Parathyroid adenoma (tissue), 2 donors: ENCODE measurements at regions not wholly inside any gene's neighbourhood (a gene's known extent, or its start where the extent isn't known, plus 50 kb on each side); places are given as distances from the start of the nearest gene placed in this dataset.

Source experiments
- H2AFZ ChIP-seq: fragments of 300-600 bp; sonication (generic); one replicate; pipeline ENCODE4 v1.7.0; 2017; ENCODE audit warnings: antibody characterized with exemption, mild to moderate bottlenecking
- H3K27ac ChIP-seq: fragments of 300-600 bp; sonication (generic); one replicate; pipeline ENCODE4 v1.7.0; 2017
- H3K27me3 ChIP-seq: fragments of 300-600 bp; sonication (generic); one replicate; pipeline ENCODE4 v1.7.0; 2017; ENCODE audit warnings: low read length; ENCODE audit not compliant: control insufficient read depth, insufficient read depth
- H3K36me3 ChIP-seq: fragments of 300-600 bp; sonication (generic); one replicate; pipeline ENCODE4 v1.7.0; 2017; ENCODE audit warnings: low read length; ENCODE audit not compliant: control insufficient read depth, insufficient read depth
- H3K4me1 ChIP-seq: fragments of 300-600 bp; sonication (generic); one replicate; pipeline ENCODE4 v1.7.0; 2017; ENCODE audit warnings: control low read depth
- H3K4me2 ChIP-seq: fragments of 300-600 bp; sonication (generic); one replicate; pipeline ENCODE4 v1.7.0; 2017; ENCODE audit warnings: low read length
- H3K4me3 ChIP-seq: fragments of 300-600 bp; sonication (generic); one replicate; pipeline ENCODE4 v1.7.0; 2017; ENCODE audit warnings: low read depth, low read length
- H3K79me2 ChIP-seq: fragments of 300-600 bp; sonication (generic); one replicate; pipeline ENCODE4 v1.7.0; 2017; ENCODE audit warnings: control low read depth
- H3K9ac ChIP-seq: fragments of 300-600 bp; sonication (generic); one replicate; pipeline ENCODE4 v1.7.0; 2017; ENCODE audit warnings: mild to moderate bottlenecking
- H3K9me3 ChIP-seq: fragments of 300-600 bp; sonication (generic); one replicate; pipeline ENCODE4 v1.7.0; 2017; ENCODE audit warnings: low read length; ENCODE audit not compliant: control insufficient read depth
- CTCF ChIP-seq: fragments of 300-600 bp; sonication (generic); IDR thresholded peaks from one replicate; pipeline ENCODE4 v1.7.0; 2017; ENCODE audit warnings: antibody characterized with exemption, mild to moderate bottlenecking
- donor health status: primary hyperparathyroidism.

GRCh38 chr4:126935801-126936200, 697.0 kb upstream of the INTU start:
- H3K27ac ChIP-seq, result no peak overlapping the region
- no peaks in the 10 kb centered on the region for H3K4me1 ChIP-seq
- no peaks in the 10 kb centered on the region for H3K36me3 ChIP-seq
- no peak for TF ChIP-seq CTCF
- H3K79me2 ChIP-seq, result no peaks in the 10 kb centered on the region
- no peaks in the 10 kb centered on the region for H3K27me3 ChIP-seq
- H3K9ac ChIP-seq, result no peak overlapping the region
- no peaks in the 10 kb centered on the region for H3K9me3 ChIP-seq
- H3K4me3 ChIP-seq, result no peak overlapping the region
- no peak overlapping the region for H3K4me2 ChIP-seq
- no peak overlapping the region for H2AFZ ChIP-seq

GRCh38 chr4:126937342-126937741, 695.4 kb upstream of the INTU start:
- Histone ChIP-seq H3K4me1 (no peaks in the 10 kb centered on the region), H3K79me2 (no peaks in the 10 kb centered on the region), H3K36me3 (no peaks in the 10 kb centered on the region), H3K9ac (no peak overlapping the region), H3K27me3 (no peaks in the 10 kb centered on the region), H3K4me2 (no peak overlapping the region), H3K9me3 (no peaks in the 10 kb centered on the region), H2AFZ (no peak overlapping the region), H3K27ac (no peak overlapping the region), H3K4me3 (no peak overlapping the region)
- TF ChIP-seq CTCF, result no peak

DNA sequence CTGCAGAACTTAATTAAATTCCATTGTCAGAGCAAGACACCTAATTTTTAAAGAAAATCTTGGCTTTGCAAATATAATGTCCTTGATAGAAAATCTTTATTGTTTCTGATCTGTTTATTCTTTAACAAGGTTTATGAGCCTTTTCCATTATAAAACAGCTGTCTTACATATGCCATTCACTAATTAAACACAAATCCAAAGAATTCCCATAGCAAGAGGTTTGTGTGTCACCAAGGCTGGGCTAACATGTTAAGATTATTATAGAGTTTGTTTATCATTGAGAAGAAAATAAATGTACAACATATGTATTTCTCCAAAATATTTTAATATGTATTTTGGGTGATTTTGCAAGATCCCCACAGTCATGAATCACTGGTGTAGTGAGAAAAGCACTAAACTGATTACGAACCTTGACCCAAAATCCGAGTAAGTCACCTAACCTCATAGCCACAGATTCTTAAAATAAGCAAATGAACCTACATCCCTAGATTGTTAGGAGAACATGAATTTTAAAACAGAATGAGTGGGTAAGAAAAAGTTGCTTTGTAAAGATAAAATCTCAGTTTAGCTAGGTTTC, 694.8 kb upstream of the INTU start:
- Histone ChIP-seq H3K36me3 (no peaks in the 10 kb centered on the region), H3K4me1 (no peaks in the 10 kb centered on the region), H2AFZ (no peak overlapping the region), H3K27ac (no peak overlapping the region), H3K79me2 (no peaks in the 10 kb centered on the region), H3K27me3 (no peaks in the 10 kb centered on the region), H3K9me3 (no peaks in the 10 kb centered on the region), H3K4me2 (no peak overlapping the region), H3K9ac (no peak overlapping the region), H3K4me3 (no peak overlapping the region)
- TF ChIP-seq CTCF, result no peak

DNA sequence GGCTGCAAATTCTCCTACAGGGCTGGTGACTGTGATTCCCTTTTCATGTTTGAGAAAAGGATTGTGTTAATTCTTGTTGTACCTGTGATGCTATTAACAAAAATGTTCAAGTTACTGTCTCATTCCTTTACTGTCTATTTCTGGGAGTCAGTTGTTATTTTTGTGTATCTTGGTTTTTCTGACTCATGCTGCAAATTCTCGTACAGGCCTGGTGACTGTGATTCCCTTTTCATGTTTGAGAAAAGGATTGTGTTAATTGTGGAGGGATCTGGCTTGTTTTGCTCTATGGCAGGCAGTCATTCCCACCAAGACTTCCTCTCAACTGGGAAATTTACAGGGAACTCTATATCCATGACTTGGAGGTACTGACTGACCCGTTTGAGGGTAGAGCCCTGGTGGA, 693.4 kb upstream of the INTU start:
- Histone ChIP-seq H3K9ac (no peak overlapping the region), H3K27me3 (no peaks in the 10 kb centered on the region), H3K4me3 (no peak overlapping the region), H3K9me3 (no peaks in the 10 kb centered on the region), H3K79me2 (no peaks in the 10 kb centered on the region), H3K4me2 (no peak overlapping the region), H3K27ac (no peak overlapping the region), H3K4me1 (no peaks in the 10 kb centered on the region), H3K36me3 (no peaks in the 10 kb centered on the region), H2AFZ (no peak overlapping the region)
- no peak for TF ChIP-seq CTCF

DNA sequence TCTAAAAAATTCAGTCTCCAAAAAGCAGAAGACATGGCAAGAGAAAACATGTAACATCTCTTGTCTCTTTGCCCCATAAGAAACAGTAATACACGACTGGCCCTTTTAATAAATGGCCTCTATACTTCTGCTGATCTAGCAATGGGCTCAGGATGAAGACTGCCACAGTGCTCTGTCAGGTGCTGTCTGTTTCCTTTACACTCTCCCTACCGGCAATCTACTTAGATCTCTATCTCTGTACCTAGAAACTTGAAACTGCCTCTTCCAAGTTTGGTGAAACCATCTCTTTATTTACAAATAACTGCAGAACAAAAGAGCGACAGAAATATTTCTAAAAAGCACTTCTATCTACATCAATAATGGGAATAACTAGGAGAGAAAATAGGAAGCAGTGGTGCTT, 685.2 kb upstream of the INTU start:
- no peaks in the 10 kb centered on the region for H3K9me3 ChIP-seq
- H3K9ac ChIP-seq, result no peak overlapping the region
- H3K36me3 ChIP-seq, result no peaks in the 10 kb centered on the region
- TF ChIP-seq CTCF, result no peak
- H3K4me2 ChIP-seq, result no peak overlapping the region
- no peak overlapping the region for H2AFZ ChIP-seq
- no peaks in the 10 kb centered on the region for H3K4me1 ChIP-seq
- H3K79me2 ChIP-seq, result no peaks in the 10 kb centered on the region
- H3K27ac ChIP-seq, result no peak overlapping the region
- H3K27me3 ChIP-seq, result no peaks in the 10 kb centered on the region
- H3K4me3 ChIP-seq, result no peak overlapping the region
